ENCODE measurements at regions not wholly inside any gene's neighbourhood (a gene's known extent, or its start where the extent isn't known, plus 50 kb on each side); places are given as distances from the start of the nearest gene placed in this dataset.

GRCh38 chr1:29833581-29833980, 597.3 kb downstream of the PTPRU start:
- Histone ChIP-seq H3K27me3 (peaks cover 0 to 6% (median 0%) of the 10 kb centered on the region in 3 donors), H3K4me3 (no peak overlapping the region), H3K36me3 (no peaks in the 10 kb centered on the region), H3K4me1 (no peaks in the 10 kb centered on the region), H3K9me3 (no peaks in the 10 kb centered on the region), H3K27ac (no peak overlapping the region)
- intact Hi-C loops (cut with DNase I; ENCODE audit: low total_unique reads) = no loop called here
- TF ChIP-seq POLR2A (IDR thresholded peaks at IDR 0.05) (no peak), CTCF (IDR thresholded peaks at IDR 0.05 in 4 of 5, conservative IDR thresholded peaks at IDR 0.05 in 1 of 5) (no peak)
- DNase-seq (no peak), ATAC-seq (no peak)
- in situ Hi-C loops (cut with MboI; ENCODE audit: low sequenced_read_pairs in 4 of 4) = no loop called here

GRCh38 chr1:29832936-29833335, 596.6 kb downstream of the PTPRU start:
- ATAC-seq (no peak), DNase-seq (no peak)
- no peak overlapping the region for H3K27ac ChIP-seq
- intact Hi-C loops (cut with DNase I; ENCODE audit: low total_unique reads) = no loop called here
- H3K36me3 ChIP-seq = no peaks in the 10 kb centered on the region
- peaks cover 0 to 8% (median 0%) of the 10 kb centered on the region in 3 donors for H3K27me3 ChIP-seq
- H3K9me3 ChIP-seq = no peaks in the 10 kb centered on the region
- no peak overlapping the region for H3K4me3 ChIP-seq
- in situ Hi-C loops (cut with MboI; ENCODE audit: low sequenced_read_pairs in 4 of 4) = no loop called here
- no peaks in the 10 kb centered on the region for H3K4me1 ChIP-seq
- TF ChIP-seq POLR2A (IDR thresholded peaks at IDR 0.05) (no peak), CTCF (IDR thresholded peaks at IDR 0.05 in 4 of 5, conservative IDR thresholded peaks at IDR 0.05 in 1 of 5) (no peak)

GRCh38 chr1:29832471-29832870, 596.1 kb downstream of the PTPRU start:
- TF ChIP-seq CTCF (IDR thresholded peaks at IDR 0.05 in 4 of 5, conservative IDR thresholded peaks at IDR 0.05 in 1 of 5) (no peak), POLR2A (IDR thresholded peaks at IDR 0.05) (no peak)
- DNase-seq (no peak), ATAC-seq (no peak)
- H3K27me3 ChIP-seq = peaks cover 0 to 13% (median 0%) of the 10 kb centered on the region in 3 donors
- no peak overlapping the region for H3K27ac ChIP-seq
- intact Hi-C loops (cut with DNase I; ENCODE audit: low total_unique reads) = no loop called here
- in situ Hi-C loops (cut with MboI; ENCODE audit: low sequenced_read_pairs in 4 of 4) = no loop called here
- no peak overlapping the region for H3K4me3 ChIP-seq
- no peaks in the 10 kb centered on the region for H3K36me3 ChIP-seq
- no peaks in the 10 kb centered on the region for H3K4me1 ChIP-seq
- no peaks in the 10 kb centered on the region for H3K9me3 ChIP-seq

GRCh38 chr1:29831500-29832117, 595.3 kb downstream of the PTPRU start:
- no peak overlapping the region for H3K27ac ChIP-seq
- TF ChIP-seq CTCF (IDR thresholded peaks at IDR 0.05 in 4 of 5, conservative IDR thresholded peaks at IDR 0.05 in 1 of 5) (no peak), POLR2A (IDR thresholded peaks at IDR 0.05) (no peak)
- in situ Hi-C loops (cut with MboI; ENCODE audit: low sequenced_read_pairs in 4 of 4) (no loop called here), intact Hi-C loops (cut with DNase I; ENCODE audit: low total_unique reads) (no loop called here)
- H3K4me3 ChIP-seq = no peak overlapping the region
- peaks cover 0 to 17% (median 0%) of the 10 kb centered on the region in 3 donors for H3K27me3 ChIP-seq
- no peak for DNase-seq
- H3K9me3 ChIP-seq = no peaks in the 10 kb centered on the region
- ATAC-seq = no peak
- no peaks in the 10 kb centered on the region for H3K36me3 ChIP-seq
- no peaks in the 10 kb centered on the region for H3K4me1 ChIP-seq

- intact Hi-C loops (cut with DNase I; ENCODE audit: low total_unique reads) = no loop called here
- Histone ChIP-seq H3K4me3 (no peak overlapping the region), H3K27me3 (peaks cover 0 to 17% (median 0%) of the 10 kb centered on the region in 3 donors), H3K36me3 (no peaks in the 10 kb centered on the region), H3K27ac (no peak overlapping the region), H3K4me1 (no peaks in the 10 kb centered on the region), H3K9me3 (no peaks in the 10 kb centered on the region)
- TF ChIP-seq CTCF (IDR thresholded peaks at IDR 0.05 in 4 of 5, conservative IDR thresholded peaks at IDR 0.05 in 1 of 5) (no peak), POLR2A (IDR thresholded peaks at IDR 0.05) (no peak)
- ATAC-seq = no peak
- no peak for DNase-seq
- in situ Hi-C loops (cut with MboI; ENCODE audit: low sequenced_read_pairs in 4 of 4) = no loop called here
These were observed 594.6 kb downstream of the PTPRU start for GRCh38 chr1:29830916-29831315.

Data from gastrocnemius medialis (tissue), 4 donors.